ENCODE measurements at regions not wholly inside any gene's neighbourhood (a gene's known extent, or its start where the extent isn't known, plus 50 kb on each side); places are given as distances from the start of the nearest gene placed in this dataset.
"Not testable (repeated sequence)": the region's sequence is repeated elsewhere in the genome, so short reads cannot be mapped to it uniquely, and the experiment has no call there.

DNA sequence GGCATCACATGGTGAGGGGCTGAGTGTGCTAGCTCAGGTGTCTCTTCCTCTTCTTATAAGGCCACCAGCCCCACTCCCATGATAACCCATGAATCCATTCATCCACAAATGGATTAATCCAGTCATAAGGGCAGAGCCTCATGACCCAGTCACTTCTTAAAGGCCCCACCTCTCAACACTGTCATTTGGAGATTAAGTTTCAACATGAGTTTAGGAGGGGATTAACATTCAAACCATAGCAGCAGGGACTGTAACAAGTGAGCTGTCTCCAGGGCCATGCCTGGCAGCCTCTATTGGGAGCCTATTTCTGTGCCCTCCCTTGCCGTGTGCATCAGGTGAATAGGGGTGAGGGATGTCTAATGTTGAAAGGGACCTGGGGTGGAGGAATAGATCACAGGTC, 77.5 kb downstream of the CHRD start:
- peaks cover 2% of the 10 kb centered on the region for H3K27me3 Mint-ChIP-seq (ENCODE audit: unreplicated experiment)
- H3K9me3 Mint-ChIP-seq (ENCODE audit: unreplicated experiment), result no peaks in the 10 kb centered on the region
- no peak overlapping the region for H3K4me3 Mint-ChIP-seq (ENCODE audit: unreplicated experiment)
- no peaks in the 10 kb centered on the region for H3K36me3 Mint-ChIP-seq (ENCODE audit: low read depth, unreplicated experiment)
- no peak for DNase-seq (ENCODE audit: low spot score)
- H3K4me1 Mint-ChIP-seq (ENCODE audit: unreplicated experiment), result no peaks in the 10 kb centered on the region
- no peak overlapping the region for H3K27ac Mint-ChIP-seq (ENCODE audit: unreplicated experiment)
- TF ChIP-seq, protein P1, sequence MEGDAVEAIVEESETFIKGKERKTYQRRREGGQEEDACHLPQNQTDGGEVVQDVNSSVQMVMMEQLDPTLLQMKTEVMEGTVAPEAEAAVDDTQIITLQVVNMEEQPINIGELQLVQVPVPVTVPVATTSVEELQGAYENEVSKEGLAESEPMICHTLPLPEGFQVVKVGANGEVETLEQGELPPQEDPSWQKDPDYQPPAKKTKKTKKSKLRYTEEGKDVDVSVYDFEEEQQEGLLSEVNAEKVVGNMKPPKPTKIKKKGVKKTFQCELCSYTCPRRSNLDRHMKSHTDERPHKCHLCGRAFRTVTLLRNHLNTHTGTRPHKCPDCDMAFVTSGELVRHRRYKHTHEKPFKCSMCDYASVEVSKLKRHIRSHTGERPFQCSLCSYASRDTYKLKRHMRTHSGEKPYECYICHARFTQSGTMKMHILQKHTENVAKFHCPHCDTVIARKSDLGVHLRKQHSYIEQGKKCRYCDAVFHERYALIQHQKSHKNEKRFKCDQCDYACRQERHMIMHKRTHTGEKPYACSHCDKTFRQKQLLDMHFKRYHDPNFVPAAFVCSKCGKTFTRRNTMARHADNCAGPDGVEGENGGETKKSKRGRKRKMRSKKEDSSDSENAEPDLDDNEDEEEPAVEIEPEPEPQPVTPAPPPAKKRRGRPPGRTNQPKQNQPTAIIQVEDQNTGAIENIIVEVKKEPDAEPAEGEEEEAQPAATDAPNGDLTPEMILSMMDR (IDR thresholded peaks at IDR 0.05; ENCODE audit: unreplicated experiment), result no peak

DNA sequence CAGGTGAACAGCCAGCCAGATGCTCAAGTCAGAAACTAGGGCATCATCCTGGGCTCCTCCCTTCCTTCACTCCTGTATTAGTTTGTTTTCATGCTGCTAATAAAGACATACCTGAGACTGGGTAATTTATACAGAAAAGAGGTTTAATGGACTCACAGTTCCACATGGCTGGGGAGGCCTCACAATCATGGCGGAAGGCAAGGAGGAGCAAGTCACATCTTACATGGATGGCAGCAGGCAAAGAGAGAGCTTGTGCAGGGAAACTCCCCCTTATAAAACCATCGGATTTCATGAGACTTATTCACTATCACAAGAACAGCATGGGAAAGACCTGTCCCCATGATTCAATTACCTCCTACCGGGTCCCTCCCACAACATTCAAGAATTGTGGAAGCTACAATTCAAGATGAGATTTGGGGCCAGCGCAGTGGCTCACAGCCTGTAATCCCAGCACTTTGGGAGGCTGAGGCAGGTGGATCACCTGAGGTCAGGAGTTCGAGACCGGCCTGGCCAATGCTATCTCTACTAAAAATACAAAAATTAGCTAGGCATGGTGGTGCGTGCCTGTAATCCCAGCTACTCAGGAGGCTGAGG, 78.0 kb downstream of the CHRD start:
- not testable (repeated sequence) for H3K36me3 Mint-ChIP-seq (ENCODE audit: low read depth, unreplicated experiment); H3K4me3 Mint-ChIP-seq (ENCODE audit: unreplicated experiment); H3K4me1 Mint-ChIP-seq (ENCODE audit: unreplicated experiment); H3K27me3 Mint-ChIP-seq (ENCODE audit: unreplicated experiment); H3K27ac Mint-ChIP-seq (ENCODE audit: unreplicated experiment); DNase-seq (ENCODE audit: low spot score); H3K9me3 Mint-ChIP-seq (ENCODE audit: unreplicated experiment)

DNA sequence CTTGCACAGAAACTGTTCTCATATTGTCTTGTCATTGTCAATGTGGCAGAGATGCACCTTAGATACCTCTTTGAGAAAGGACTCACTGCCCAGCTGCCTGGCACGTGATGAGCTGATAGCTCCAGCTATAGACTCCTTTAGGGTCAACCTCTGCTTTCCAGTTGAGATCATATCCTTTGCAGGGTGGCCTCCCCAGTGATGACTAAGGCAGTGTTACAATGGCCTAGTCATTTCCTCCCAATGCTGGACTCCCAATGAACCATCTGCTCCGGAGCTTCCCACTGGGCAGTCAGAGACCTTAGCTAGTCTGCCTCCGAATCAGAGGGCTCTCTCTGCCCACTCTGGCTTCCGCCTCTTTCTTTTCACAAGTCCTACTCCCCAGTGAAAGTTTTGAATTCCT, 79.5 kb downstream of the CHRD start:
- H3K4me3 Mint-ChIP-seq (ENCODE audit: unreplicated experiment), result no peak overlapping the region
- no peak overlapping the region for H3K27ac Mint-ChIP-seq (ENCODE audit: unreplicated experiment)
- H3K4me1 Mint-ChIP-seq (ENCODE audit: unreplicated experiment), result no peaks in the 10 kb centered on the region
- no peak for DNase-seq (ENCODE audit: low spot score)
- H3K27me3 Mint-ChIP-seq (ENCODE audit: unreplicated experiment), result peaks cover 2% of the 10 kb centered on the region
- H3K9me3 Mint-ChIP-seq (ENCODE audit: unreplicated experiment), result no peaks in the 10 kb centered on the region
- TF ChIP-seq, protein P1 (IDR thresholded peaks at IDR 0.05; ENCODE audit: unreplicated experiment), result no peak
- H3K36me3 Mint-ChIP-seq (ENCODE audit: low read depth, unreplicated experiment), result no peaks in the 10 kb centered on the region

DNA sequence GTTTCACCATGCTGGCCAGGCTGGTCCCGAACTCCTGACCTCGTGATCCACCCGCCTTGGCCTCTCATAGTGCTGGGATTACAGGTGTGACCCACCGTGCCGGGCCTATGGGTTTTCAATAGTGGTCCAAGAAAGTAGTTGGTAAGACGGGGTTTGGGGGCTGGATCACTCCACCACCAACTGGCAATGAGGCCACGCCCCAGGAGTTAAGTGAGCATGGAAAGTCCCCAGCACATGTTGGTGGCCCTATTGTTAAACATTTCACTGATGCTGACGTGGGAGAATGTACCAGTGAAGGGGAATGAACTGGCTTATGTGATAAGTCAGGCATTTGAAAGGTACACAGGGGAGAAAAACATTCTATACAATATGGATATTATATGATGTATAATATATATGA, 80.4 kb downstream of the CHRD start:
- H3K4me3 Mint-ChIP-seq (ENCODE audit: unreplicated experiment), result no peak overlapping the region
- no peaks in the 10 kb centered on the region for H3K9me3 Mint-ChIP-seq (ENCODE audit: unreplicated experiment)
- H3K27ac Mint-ChIP-seq (ENCODE audit: unreplicated experiment), result no peak overlapping the region
- TF ChIP-seq, protein P1 (IDR thresholded peaks at IDR 0.05; ENCODE audit: unreplicated experiment), result no peak
- H3K36me3 Mint-ChIP-seq (ENCODE audit: low read depth, unreplicated experiment), result no peaks in the 10 kb centered on the region
- H3K27me3 Mint-ChIP-seq (ENCODE audit: unreplicated experiment), result peaks cover 4% of the 10 kb centered on the region
- DNase-seq (ENCODE audit: low spot score), result no peak
- no peaks in the 10 kb centered on the region for H3K4me1 Mint-ChIP-seq (ENCODE audit: unreplicated experiment)

DNA sequence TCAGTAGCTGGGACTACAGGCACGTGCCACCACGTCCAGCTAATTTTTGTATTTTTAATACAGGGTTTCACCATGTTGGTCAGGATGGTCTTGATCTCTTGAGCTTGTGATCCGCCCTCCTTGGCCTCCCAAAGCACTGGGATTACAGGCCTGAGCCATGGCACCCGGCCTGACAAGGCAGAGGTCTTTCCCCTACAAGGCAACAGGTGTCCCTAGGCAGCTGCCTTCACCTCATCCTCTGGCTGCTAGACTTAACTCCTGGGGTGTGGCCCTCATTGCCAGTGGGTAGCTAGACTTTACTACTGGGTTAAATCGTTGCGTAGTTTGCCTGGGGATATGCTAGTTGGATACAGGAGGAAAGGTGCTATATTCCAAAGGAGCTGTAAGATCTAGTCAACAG, 81.4 kb downstream of the CHRD start:
- TF ChIP-seq, protein P1 (IDR thresholded peaks at IDR 0.05; ENCODE audit: unreplicated experiment), result no peak
- Mint-ChIP-seq H3K27ac (ENCODE audit: unreplicated experiment) (no peak overlapping the region), H3K9me3 (ENCODE audit: unreplicated experiment) (no peaks in the 10 kb centered on the region), H3K27me3 (ENCODE audit: unreplicated experiment) (peaks cover 4% of the 10 kb centered on the region), H3K4me3 (ENCODE audit: unreplicated experiment) (no peak overlapping the region), H3K36me3 (ENCODE audit: low read depth, unreplicated experiment) (no peaks in the 10 kb centered on the region), H3K4me1 (ENCODE audit: unreplicated experiment) (no peaks in the 10 kb centered on the region)
- no peak for DNase-seq (ENCODE audit: low spot score)
